C4-2B (cell line): ENCODE measurements at regions not wholly inside any gene's neighbourhood (a gene's known extent, or its start where the extent isn't known, plus 50 kb on each side); places are given as distances from the start of the nearest gene placed in this dataset.
"Not testable (repeated sequence)": the region's sequence is repeated elsewhere in the genome, so short reads cannot be mapped to it uniquely, and the experiment has no call there.

Experiments
- H3K27ac ChIP-seq: fragments of 450-650 bp; 2 replicates; pipeline ENCODE4 v1.5.1; 2017

- not testable (repeated sequence) for H3K27ac ChIP-seq
These were observed 54.7 kb downstream of the OR4M2 start for GRCh38 chr15:22134941-22135566.

GRCh38 chr15:22137572-22137971 lies 57.2 kb downstream of the OR4M2 start:
- H3K27ac ChIP-seq: not testable (repeated sequence)

DNA sequence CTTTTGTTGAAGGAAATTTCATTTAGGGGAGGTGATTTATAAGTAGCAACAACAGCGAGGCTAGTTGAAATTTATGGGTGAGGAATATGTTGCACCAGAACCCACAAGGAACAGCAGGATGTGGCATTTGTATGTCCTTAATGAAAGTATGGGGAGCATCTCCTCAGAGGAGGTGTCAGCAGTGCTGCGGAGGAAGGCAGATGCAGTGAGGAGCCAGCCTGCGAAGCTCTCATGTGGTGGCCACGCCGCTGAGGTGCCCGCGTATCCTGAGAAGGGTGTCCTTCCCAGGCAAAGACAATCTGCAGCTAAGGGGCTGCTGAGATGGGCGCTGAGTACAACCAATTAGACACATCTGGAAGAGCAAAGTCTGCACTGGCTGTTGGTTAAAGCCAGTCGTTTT lies 60.8 kb downstream of the OR4M2 start:
- H3K27ac ChIP-seq: not testable (repeated sequence)

DNA sequence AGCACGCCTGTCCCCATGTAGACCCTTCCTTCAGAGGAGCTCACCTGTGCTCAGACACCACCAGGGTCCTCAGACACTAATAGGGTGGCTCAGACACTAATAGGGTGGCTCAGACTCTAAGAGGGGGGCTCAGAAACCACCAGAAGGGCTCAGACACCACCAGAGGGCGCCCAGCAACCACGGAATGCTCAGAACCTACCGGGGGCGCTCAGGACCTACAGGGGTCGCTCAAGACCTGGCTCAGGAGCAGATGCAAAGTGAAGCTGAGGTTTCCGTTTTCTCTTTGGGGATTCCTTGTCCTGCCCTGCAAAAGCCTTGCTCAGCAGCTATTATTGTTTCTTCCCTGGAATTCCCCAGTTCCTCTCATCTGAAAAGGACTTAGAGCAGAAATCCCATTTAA lies 67.8 kb downstream of the OR4M2 start:
- not testable (repeated sequence) for H3K27ac ChIP-seq

DNA sequence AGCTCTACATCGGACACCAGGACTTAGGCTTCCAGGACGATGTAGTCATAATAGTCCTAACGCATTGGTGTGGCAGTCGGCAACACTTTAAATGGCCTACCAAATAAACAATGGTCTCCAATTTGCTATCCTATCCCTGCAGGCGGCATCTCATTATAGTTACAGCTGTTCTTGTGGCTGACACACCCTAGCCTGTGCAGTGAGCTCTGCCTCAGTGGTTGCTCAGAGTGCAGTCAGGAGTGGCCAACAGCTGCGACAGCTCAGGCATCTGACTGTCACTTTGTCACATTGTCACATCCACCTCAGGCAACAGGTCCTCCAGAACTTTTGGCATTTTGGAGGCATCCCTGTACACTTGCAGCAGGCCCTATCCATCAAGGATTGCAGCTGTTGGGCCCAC lies 77.9 kb downstream of the OR4M2 start:
- H3K27ac ChIP-seq: not testable (repeated sequence)

DNA sequence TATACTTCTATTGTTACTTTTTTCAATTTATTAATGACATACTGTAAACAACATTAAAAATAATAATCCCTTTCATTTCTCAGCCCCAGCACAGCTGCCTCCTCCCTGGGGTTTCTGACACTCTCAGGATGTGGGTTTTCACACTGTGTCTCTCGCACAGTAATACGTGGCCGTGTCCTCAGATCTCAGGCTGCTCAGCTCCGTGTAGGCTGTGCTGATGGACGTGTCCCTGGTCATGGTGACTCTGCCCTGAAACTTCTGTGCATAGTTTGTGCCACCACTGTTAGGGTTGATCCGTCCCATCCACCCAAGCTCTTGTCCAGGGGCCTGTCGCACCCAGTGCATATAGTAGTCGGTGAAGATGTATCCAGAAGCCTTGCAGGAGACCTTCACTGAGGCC lies 80.0 kb downstream of the OR4M2 start:
- not testable (repeated sequence) for H3K27ac ChIP-seq

DNA sequence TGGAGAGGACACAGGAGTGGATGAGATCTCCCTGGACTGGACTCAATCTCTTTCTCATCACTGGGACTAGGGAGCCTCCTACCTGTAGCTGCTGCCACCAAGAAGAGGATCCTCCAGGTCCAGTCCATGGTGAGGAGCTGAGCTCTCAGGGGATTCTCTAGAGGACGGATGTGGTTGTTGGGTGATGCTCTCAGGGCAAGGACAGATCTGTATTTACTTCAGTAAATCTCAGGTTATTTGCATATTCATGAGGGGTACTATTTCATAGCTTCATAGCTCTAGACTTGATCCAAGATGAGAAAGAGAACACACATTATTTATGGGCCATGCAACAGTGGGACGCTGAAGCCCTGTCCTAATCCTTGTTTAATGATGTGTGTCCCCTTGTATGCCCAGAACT lies 80.4 kb downstream of the OR4M2 start:
- H3K27ac ChIP-seq: not testable (repeated sequence)

DNA sequence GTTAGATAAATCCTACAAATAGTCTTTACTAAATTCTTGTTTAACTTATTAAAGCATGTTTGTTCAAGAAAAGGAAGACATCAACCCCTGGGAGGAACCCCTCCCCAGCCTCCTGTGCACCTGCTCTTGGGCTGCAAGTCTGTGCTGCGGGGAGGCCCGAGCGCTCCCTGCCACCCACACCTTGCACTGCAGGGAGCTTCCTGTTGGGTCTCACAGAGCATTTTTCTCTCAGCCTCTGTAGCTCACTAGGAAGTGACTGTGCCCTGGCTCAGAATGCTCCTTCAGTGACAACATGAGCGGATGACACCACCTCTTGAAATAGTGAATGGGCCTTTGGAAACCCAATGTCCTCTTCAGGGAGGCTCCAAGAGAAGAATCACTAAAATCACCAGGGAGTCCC lies 81.1 kb downstream of the OR4M2 start:
- not testable (repeated sequence) for H3K27ac ChIP-seq

- not testable (repeated sequence) for H3K27ac ChIP-seq
These were observed 83.4 kb downstream of the OR4M2 start for GRCh38 chr15:22163715-22164114.

- not testable (repeated sequence) for H3K27ac ChIP-seq
These were observed 87.2 kb downstream of the OR4M2 start for GRCh38 chr15:22167521-22167920.

DNA sequence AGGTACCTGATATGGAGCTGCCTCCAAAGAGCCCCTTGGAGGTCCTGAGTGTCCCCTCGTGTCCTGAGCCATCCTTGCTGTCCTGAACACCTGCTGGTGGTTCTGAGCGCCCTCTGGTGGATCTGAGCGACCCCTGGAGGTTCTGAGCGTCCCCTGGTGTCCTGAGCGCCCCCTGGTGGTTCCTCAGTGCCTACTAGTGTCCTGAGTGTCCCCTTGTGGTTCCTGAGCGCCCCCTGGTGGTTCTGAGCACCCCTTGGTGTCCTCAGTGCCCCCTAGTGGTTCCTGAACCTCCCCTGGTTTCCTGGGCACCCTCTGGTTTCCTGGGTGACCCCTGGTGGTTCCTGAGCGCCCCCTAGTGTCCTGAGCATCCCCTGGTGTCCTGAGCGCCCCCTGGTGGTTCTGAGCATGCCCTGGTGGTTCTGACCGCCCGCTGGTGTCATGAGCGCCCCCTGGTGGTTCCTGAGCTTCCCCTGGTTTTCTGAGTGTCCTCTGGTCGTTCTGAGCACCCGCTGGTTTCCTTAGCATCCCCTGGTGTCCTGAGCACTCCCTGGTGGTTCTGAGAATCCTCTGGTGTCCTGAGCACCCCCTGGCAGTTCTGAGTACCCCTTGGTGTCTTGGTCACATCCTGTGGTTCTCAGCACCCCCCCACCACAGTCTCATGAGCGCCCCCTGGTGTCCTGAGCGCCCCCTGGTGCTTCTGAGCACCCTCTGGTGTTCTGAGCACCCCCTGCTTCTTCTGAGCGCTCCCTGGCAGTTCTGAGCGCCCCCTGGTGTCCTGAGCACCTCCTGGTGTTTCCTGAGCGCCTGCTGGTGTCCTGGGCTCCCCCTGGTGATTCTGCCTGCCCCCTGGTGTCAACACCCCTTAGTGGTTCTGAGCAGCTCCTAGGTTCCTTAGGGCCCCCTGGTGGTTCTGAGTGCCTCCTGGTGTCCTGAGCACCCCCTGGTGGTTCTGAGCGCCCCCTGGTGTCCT lies 93.0 kb downstream of the OR4M2 start:
- not testable (repeated sequence) for H3K27ac ChIP-seq

DNA sequence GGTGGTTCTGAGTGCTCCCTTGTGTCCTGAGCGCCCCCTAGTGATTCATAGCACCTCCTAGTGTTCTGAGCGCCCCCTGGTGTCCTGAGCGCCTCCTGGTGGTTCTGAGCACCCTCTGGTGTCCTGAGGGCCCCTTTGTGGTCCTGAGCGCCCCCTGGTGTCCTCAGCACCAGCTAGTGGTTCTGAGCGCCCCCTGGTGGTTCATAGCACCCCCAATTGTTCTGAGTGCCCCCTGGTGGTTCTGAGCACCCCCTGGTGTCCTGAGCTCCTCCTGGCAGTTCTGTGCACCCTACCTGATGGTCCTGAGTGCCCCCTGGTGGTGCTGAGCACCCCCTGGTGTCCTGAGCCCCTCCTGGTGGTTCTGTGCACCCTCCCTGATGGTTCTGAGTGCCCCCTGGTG lies 93.8 kb downstream of the OR4M2 start:
- not testable (repeated sequence) for H3K27ac ChIP-seq

GRCh38 chr15:22177965-22178364 lies 97.6 kb downstream of the OR4M2 start:
- not testable (repeated sequence) for H3K27ac ChIP-seq

DNA sequence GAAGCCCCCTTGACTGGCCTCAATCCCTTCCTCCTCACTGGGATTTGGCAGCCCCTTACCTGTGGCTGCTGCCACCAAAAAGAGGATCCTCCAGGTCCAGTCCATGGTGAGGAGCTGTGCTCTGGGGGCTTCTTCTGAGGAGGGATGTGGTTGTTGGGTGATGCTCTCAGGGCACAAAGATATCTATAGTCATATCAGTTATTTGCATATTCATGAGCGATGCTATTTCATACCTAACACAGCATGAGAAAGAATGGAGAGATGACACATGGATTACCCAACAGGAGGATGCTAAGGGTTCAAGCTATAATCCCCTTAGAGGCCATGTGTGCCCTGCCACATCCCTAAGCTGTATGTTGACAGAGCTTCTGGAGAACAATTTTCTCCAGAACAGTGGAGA lies 98.1 kb downstream of the OR4M2 start:
- not testable (repeated sequence) for H3K27ac ChIP-seq

GRCh38 chr15:22179043-22179442 lies 98.7 kb downstream of the OR4M2 start:
- not testable (repeated sequence) for H3K27ac ChIP-seq

- not testable (repeated sequence) for H3K27ac ChIP-seq
These were observed 100.3 kb downstream of the OR4M2 start for GRCh38 chr15:22180611-22181010.

- not testable (repeated sequence) for H3K27ac ChIP-seq
These were observed 104.4 kb downstream of the OR4M2 start for GRCh38 chr15:22184678-22185077.

- H3K27ac ChIP-seq: not testable (repeated sequence)
These were observed 106.7 kb downstream of the OR4M2 start for GRCh38 chr15:22186846-22187532.

- H3K27ac ChIP-seq: not testable (repeated sequence)
These were observed 111.5 kb downstream of the OR4M2 start for GRCh38 chr15:22191818-22192217.

DNA sequence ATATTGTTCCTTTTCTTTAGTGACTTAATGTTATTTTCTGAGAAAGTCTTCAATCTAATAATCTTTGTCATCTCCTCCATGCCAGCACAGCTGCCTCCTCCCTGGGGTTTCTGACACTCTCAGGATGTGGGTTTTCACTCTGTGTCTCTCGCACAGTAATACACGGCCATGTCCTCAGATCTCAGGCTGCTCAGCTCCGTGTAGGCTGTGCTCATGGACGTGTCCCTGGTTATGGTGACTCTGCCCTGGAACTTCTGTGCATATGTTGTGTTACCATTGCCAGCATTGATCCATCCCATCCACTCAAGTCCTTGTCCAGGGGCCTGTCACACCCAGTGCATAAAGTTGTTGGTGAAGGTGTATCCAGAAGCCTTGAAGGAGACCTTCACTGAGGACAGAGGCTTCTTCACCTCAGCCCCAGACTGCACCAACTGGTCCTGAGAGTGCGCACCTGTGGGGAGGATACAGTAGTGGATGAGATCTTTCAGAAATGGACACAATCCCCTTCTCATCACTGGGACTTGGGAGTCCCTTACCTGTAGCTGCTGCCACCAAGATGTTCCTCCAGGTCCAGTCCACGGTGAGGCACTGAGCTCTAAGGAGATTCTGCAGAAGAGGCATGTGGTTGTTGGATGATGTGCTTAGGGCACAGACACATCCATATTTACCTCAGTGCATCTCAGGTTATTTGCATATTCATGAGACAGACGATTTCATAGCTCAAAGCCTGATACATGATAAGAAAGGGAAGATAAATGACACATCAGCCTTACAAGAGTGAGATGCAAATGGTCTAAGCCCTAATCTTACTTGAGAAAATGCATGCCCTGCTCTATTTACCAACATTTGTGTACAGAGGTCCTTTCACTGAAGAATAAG lies 114.7 kb downstream of the OR4M2 start:
- not testable (repeated sequence) for H3K27ac ChIP-seq

- not testable (repeated sequence) for H3K27ac ChIP-seq
These were observed 116.1 kb downstream of the OR4M2 start for GRCh38 chr15:22196423-22196822.

- not testable (repeated sequence) for H3K27ac ChIP-seq
These were observed 120.1 kb downstream of the OR4M2 start for GRCh38 chr15:22200417-22200816.
